Esophagus squamous epithelium (tissue), 5 donors: ENCODE measurements at regions not wholly inside any gene's neighbourhood (a gene's known extent, or its start where the extent isn't known, plus 50 kb on each side); places are given as distances from the start of the nearest gene placed in this dataset.

ENCODE experiments used
- DNase-seq: peaks from one replicate; lab custom pipeline; 2025; lab: John Stamatoyannopoulos, UW
- H3K27ac ChIP-seq, 4 donors: fragments of 200-600 bp; sonication (generic); one replicate each; pipeline ENCODE4 v1.5.1; 2016 to 2019; ENCODE audit warnings: mild to moderate bottlenecking in 1 of 4
- H3K27me3 ChIP-seq, 4 donors: fragments of 200-600 bp; sonication (generic); 1 replicate in 3 of 4; 2 replicates in 1 of 4; pipeline versions ENCODE4 v1.5.1 to v1.6.0; 2017 to 2021; ENCODE audit warnings: antibody characterized with exemption in 1 of 4
- H3K36me3 ChIP-seq, 3 donors: fragments of 200-600 bp; sonication (generic); one replicate each; pipeline ENCODE4 v1.5.1; 2016 to 2019
- H3K4me1 ChIP-seq, 3 donors: fragments of 200-600 bp; sonication (generic); one replicate each; pipeline ENCODE4 v1.5.1; 2017 to 2019
- H3K4me3 ChIP-seq, 4 donors: fragments of 200-600 bp; sonication (generic); 1 replicate in 3 of 4; 2 replicates in 1 of 4; pipeline ENCODE4 v1.5.1; 2016 to 2019; ENCODE audit warnings: mild to moderate bottlenecking in 2 of 4, moderate library complexity in 1 of 4
- H3K9me3 ChIP-seq, 3 donors: fragments of 200-600 bp; sonication (generic); one replicate each; pipeline ENCODE4 v1.5.1; 2016 to 2019
- CTCF ChIP-seq, 6 experiments: fragments of 450-650 bp in 4 of 6; fragments of 200-600 bp in 2 of 6; sonication (generic) in 2 of 6; IDR thresholded peaks; one replicate each; pipeline ENCODE4 v1.5.1; 2016 to 2019; ENCODE audit warnings: antibody characterized with exemption in 6 of 6, mild to moderate bottlenecking in 4 of 6, moderate library complexity in 4 of 6
- POLR2A ChIP-seq, 4 donors: fragments of 450-650 bp; IDR thresholded peaks; one replicate each; pipeline ENCODE4 v1.6.1; 2017; ENCODE audit warnings: antibody characterized with exemption in 4 of 4, mild to moderate bottlenecking in 4 of 4, moderate library complexity in 3 of 4
- WGBS, 2 donors: methylation state at CpG; one replicate each; pipeline ENCODE4 v1.1.5; 2018; 5-methylcytosine and 5-hydroxymethylcytosine counted together
- intact Hi-C: fragments of 100-400 bp; cut with DNase I; formaldehyde crosslinking; loops from one replicate; pipeline ENCODE4 v1.15.0; 2022
- donor health status: DM: yes; HTN: yes; CAD: no.

- 12 to 20% methylated on average over 5 to 6 of the region's 6 CpGs for WGBS, 2 donors
- Histone ChIP-seq H3K4me1 (peaks cover 30 to 64% (median 32%) of the 10 kb centered on the region in 3 donors), H3K36me3 (no peaks in the 10 kb centered on the region), H3K27ac (no peak overlapping the region), H3K9me3 (no peaks in the 10 kb centered on the region), H3K4me3 (no peak overlapping the region), H3K27me3 (peaks cover 37 to 100% (median 77%) of the 10 kb centered on the region in 4 donors)
- intact Hi-C loops: no loop called here
- no peak for DNase-seq
- TF ChIP-seq CTCF (IDR thresholded peaks at IDR 0.05) (no peak), POLR2A (IDR thresholded peaks at IDR 0.05) (no peak)
These were observed 79.4 kb upstream of the EN2 start for GRCh38 chr7:155378580-155378934.

DNA sequence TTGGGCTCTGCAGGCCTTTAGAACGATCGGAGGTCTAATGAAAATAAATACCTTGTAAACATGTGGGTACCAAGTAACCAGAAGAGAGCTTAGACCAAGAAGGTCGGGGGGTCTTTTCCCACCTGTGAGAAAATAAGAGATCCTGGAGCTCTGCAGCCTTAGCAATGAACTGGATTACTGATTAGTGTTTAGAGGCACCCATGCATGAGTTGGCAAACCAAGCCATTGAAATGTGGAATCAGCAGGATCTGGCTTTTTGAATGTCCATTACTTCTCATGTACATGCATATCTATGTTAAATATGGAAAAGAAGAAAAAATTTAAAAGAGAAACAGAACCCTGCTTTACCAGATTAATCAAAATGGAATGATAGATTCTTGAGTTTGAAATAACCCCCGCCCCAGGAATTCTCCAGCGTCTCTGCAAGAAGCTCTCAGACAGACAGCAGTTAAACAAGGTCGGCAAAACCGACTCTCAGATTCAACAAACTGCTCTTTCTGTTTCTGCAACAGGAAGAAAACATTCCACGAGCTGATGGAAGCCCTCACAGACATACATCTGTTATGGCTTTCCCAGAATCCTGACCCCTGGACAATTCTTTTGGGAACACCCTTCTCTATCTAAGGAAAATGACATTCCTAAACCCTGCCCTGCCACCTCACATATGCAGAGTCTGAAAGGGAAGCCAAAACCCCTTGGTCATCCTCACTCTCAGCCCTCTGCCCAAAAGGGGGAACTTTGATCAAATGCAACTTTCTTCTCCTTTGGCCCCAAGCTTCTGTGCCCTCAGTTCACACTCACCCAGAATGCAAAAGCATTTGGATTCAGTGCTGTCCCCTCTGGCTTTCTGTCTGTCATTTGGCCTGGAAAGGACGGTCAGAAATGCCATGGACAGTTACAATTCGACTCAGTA is 78.7 kb upstream of the EN2 start:
- H3K4me3 ChIP-seq: no peak overlapping the region
- H3K9me3 ChIP-seq: no peaks in the 10 kb centered on the region
- intact Hi-C loops: no loop called here
- no peak for DNase-seq
- no peak overlapping the region for H3K27ac ChIP-seq
- TF ChIP-seq CTCF (IDR thresholded peaks at IDR 0.05) (no peak), POLR2A (IDR thresholded peaks at IDR 0.05) (no peak)
- peaks cover 31 to 100% (median 71%) of the 10 kb centered on the region in 4 donors for H3K27me3 ChIP-seq
- no peaks in the 10 kb centered on the region for H3K36me3 ChIP-seq
- WGBS, 2 donors: 3 to 7% methylated on average over 10 of the region's 10 CpGs
- H3K4me1 ChIP-seq: peaks cover 24 to 57% (median 26%) of the 10 kb centered on the region in 3 donors

DNA sequence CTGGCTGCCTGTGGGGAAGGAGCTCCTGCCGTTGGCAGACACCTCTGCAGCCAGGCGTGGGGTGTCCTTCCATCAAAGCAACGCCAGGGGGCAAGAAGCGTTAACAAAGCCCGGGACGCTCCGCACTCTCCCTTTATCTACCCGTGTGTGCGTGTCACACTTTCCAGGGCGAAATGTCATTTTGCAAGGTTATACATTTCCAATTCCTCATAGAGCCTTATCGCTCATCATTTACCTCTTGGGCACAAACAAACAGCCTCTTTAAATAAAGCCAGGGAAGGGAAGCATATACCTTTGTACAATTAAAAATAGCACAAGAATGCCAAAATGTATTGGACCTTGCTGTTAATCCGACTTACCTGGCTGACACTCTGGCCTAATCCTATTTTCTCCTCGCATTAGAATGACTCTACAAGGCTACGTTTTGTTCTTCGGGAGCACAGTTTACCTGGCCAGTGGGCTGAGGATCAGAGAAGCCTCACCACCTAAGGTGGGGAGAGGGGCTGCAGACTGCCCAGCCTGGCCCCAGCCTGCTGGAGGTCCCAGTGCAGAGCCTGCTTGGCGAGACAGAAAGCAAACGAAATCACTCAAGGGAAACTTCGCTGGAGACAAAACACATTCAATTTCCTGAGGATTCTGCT is 77.6 kb upstream of the EN2 start:
- 4 to 7% methylated on average over 17 to 18 of the region's 18 CpGs for WGBS, 2 donors
- peaks cover 20 to 100% (median 60%) of the 10 kb centered on the region in 4 donors for H3K27me3 ChIP-seq
- no peak overlapping the region for H3K4me3 ChIP-seq
- no peaks in the 10 kb centered on the region for H3K36me3 ChIP-seq
- TF ChIP-seq POLR2A (IDR thresholded peaks at IDR 0.05) (no peak), CTCF (IDR thresholded peaks at IDR 0.05) (peak; percentile 25 to 79 (median 59))
- DNase-seq: no peak
- H3K4me1 ChIP-seq: peaks cover 16 to 46% (median 16%) of the 10 kb centered on the region in 3 donors
- intact Hi-C loops: no loop called here
- no peak overlapping the region for H3K27ac ChIP-seq
- no peaks in the 10 kb centered on the region for H3K9me3 ChIP-seq

DNA sequence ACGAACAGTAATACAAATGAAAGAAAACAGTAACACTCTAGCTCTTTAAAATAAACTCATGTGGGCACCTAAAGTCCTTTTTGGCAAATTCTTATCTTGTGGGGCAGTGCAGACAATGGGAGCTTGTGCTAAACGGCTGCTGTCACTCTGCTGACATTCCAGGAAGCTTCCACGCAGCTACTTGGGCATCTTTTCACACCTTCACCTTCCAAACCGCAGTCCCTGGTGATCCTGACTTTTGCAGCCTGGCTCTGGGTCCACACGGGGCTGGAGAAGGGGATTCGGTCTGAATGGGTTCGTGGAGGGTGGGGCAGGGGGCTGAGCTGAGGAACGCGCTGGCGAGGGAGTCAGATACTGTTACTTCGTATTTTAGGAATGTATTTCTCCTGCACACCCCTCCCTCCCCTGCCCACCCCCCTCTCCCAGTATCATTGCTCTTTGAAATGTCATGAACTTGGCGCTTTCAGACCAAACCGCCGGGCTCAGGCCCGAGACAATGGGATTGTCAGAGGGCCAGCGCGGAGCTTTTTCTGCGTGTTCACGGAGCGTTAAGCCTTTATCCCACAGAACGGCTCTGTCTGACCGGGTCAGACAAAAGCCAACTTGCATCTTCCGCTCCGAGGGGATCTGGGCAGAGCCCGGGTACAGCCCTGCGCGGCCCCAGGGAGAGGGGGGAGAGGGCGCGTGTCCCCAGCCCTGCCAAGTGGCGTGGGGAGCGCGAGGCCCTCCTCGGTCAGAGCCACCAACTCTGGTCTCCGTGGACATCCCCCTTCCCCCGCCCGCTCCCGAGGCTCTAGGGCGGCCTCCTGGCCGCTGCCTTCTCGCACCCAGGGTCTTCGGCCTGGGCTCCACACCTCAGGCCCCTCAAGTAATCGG is 76.7 kb upstream of the EN2 start:
- intact Hi-C loops: no loop called here
- no peak overlapping the region for H3K27ac ChIP-seq
- 4 to 10% methylated on average over 7 to 10 of the region's 42 CpGs for WGBS, 2 donors
- H3K27me3 ChIP-seq: peaks cover 19 to 100% (median 51%) of the 10 kb centered on the region in 4 donors
- no peaks in the 10 kb centered on the region for H3K36me3 ChIP-seq
- H3K4me1 ChIP-seq: peaks cover 13 to 39% (median 16%) of the 10 kb centered on the region in 3 donors
- no peaks in the 10 kb centered on the region for H3K9me3 ChIP-seq
- H3K4me3 ChIP-seq: peak overlapping the region in 3 of 4 donors; percentile 20 to 54 (median 28)
- DNase-seq: no peak
- TF ChIP-seq POLR2A (IDR thresholded peaks at IDR 0.05): no peak
- no peak for TF ChIP-seq CTCF (IDR thresholded peaks at IDR 0.05)
